Panc1 (cell line): ENCODE measurements at regions not wholly inside any gene's neighbourhood (a gene's known extent, or its start where the extent isn't known, plus 50 kb on each side); places are given as distances from the start of the nearest gene placed in this dataset.

Source experiments
- ATAC-seq: fragments of 200-7000 bp; cut with Tn5 transposase; 2 replicates; pipeline ENCODE4 v1.9.1; 2020; ENCODE audit warnings: mild to moderate bottlenecking, moderate library complexity
- BruUV-seq: library from RNA; stranded (reverse); fragments of 400-500 nt; replicated peaks from 2 replicates; lab custom pipeline; 2021; lab: Mats Ljungman, UMichigan
- CTCF ChIA-PET: fragments of 300-600 bp; sonication (Branson Sonifier 250); formaldehyde crosslinking; loops from one replicate; lab custom pipeline; 2022; ENCODE audit warnings: antibody characterized with exemption; lab: Charles Lee
- POLR2A ChIA-PET: fragments of 300-600 bp; sonication (Branson Sonifier 250); formaldehyde crosslinking; loops from one replicate; lab custom pipeline; 2022; ENCODE audit warnings: antibody characterized with exemption; lab: Charles Lee
- DNase-seq: peaks from one replicate; pipeline ENCODE4 v3.0.0-alpha.2; 2010; ENCODE audit warnings: low read depth, low spot score
- H3K27ac ChIP-seq: 2 replicates; pipeline ENCODE4 v1.5.1; 2011; ENCODE audit warnings: mild to moderate bottlenecking, low read length, inconsistent platforms
- H3K27me3 ChIP-seq: fragments of 200-500 bp; sonication (Bioruptor generic); 2 replicates; pipeline ENCODE4 v1.6.0; 2014; ENCODE audit warnings: low read length, inconsistent platforms; ENCODE audit not compliant: control insufficient read depth, insufficient read depth
- H3K36me3 ChIP-seq: fragments of 200-500 bp; sonication (Bioruptor generic); 2 replicates; pipeline ENCODE4 v1.5.1; 2014; ENCODE audit warnings: inconsistent platforms, mild to moderate bottlenecking, low read length, moderate library complexity; ENCODE audit not compliant: control insufficient read depth, insufficient read depth
- H3K4me1 ChIP-seq: 2 replicates; pipeline ENCODE4 v1.5.1; 2011; ENCODE audit warnings: inconsistent platforms, mild to moderate bottlenecking, low read length, moderate library complexity; ENCODE audit not compliant: control insufficient read depth, insufficient read depth
- H3K4me3 ChIP-seq, 2 experiments: 2 replicates each; pipeline ENCODE4 v1.5.1; 2011 to 2012; ENCODE audit warnings: low read depth in 2 of 2, low read length in 2 of 2, mild to moderate bottlenecking in 2 of 2, inconsistent platforms in 1 of 2, moderate library complexity in 1 of 2
- H3K9me3 ChIP-seq: fragments of 200-500 bp; sonication (Bioruptor generic); 2 replicates; pipeline ENCODE4 v1.5.1; 2014; ENCODE audit warnings: low read depth, mild to moderate bottlenecking, inconsistent platforms, low read length, moderate library complexity; ENCODE audit not compliant: control insufficient read depth, insufficient read depth
- CTCF ChIP-seq: fragments of 450-650 bp; IDR thresholded peaks from 2 replicates; pipeline ENCODE4 v1.5.1; 2017; ENCODE audit warnings: mild to moderate bottlenecking
- POLR2AphosphoS5 ChIP-seq: IDR thresholded peaks from 2 replicates; pipeline ENCODE4 v1.6.1; 2012; ENCODE audit warnings: mild to moderate bottlenecking, low read depth, low read length, moderate library complexity
- REST ChIP-seq, 2 experiments: IDR thresholded peaks; 2 replicates each; pipeline ENCODE4 v1.6.1; 2011 to 2012; ENCODE audit warnings: low read depth in 2 of 2, control low read depth in 1 of 2, low read length in 1 of 2, mild to moderate bottlenecking in 1 of 2, moderate library complexity in 1 of 2; ENCODE audit not compliant: insufficient read depth in 1 of 2
- SIN3A ChIP-seq: IDR thresholded peaks from 2 replicates; pipeline ENCODE4 v1.6.1; 2012; ENCODE audit warnings: low read depth, mild to moderate bottlenecking, low read length, moderate library complexity, borderline replicate concordance; ENCODE audit not compliant: insufficient read depth
- TCF7L2 ChIP-seq: IDR thresholded peaks from 2 replicates; pipeline ENCODE4 v1.6.1; 2011; ENCODE audit warnings: mild to moderate bottlenecking, low read depth, low read length, inconsistent platforms
- in situ Hi-C: cut with HindIII; loops from 2 replicates; pipeline ENCODE4 v1.10.0; 2016; ENCODE audit warnings: low sequenced_read_pairs, low pct_unique_long_range_greater_than_20kb
- intact Hi-C: fragments of 100-400 bp; cut with micrococcal nuclease; formaldehyde crosslinking; loops from one replicate; pipeline ENCODE4 v1.10.0; 2022; ENCODE audit not compliant: unreplicated experiment

- BruUV-seq, result no TSS peak
- CTCF ChIA-PET, result no interaction called here
- ATAC-seq (no peak), DNase-seq (no peak)
- Histone ChIP-seq H3K9me3 (no peaks in the 10 kb centered on the region), H3K27ac (no peak overlapping the region), H3K4me1 (no peaks in the 10 kb centered on the region), H3K27me3 (no peaks in the 10 kb centered on the region), H3K36me3 (no peaks in the 10 kb centered on the region), H3K4me3 (no peak overlapping the region)
- in situ Hi-C loops, result no loop called here
- intact Hi-C loops, result no loop called here
- no peak for TF ChIP-seq REST (IDR thresholded peaks at IDR 0.05; ENCODE audit: insufficient read depth in 1 of 2, low read depth in 2 of 2, low read length in 1 of 2)
- TF ChIP-seq CTCF, result no peak
- TF ChIP-seq SIN3A, result no peak
- TF ChIP-seq POLR2AphosphoS5, result no peak
- no peak for TF ChIP-seq TCF7L2
- POLR2A ChIA-PET, result no interaction called here
Measured at GRCh38 chr18:43876748-43877147, 599.5 kb upstream of the SYT4 start.

GRCh38 chr18:43877616-43878321 is 600.5 kb upstream of the SYT4 start:
- TF ChIP-seq SIN3A (no peak), POLR2AphosphoS5 (no peak), CTCF (no peak), TCF7L2 (no peak), REST (IDR thresholded peaks at IDR 0.05; ENCODE audit: insufficient read depth in 1 of 2, low read depth in 2 of 2, low read length in 1 of 2) (no peak)
- CTCF ChIA-PET, result no interaction called here

More at GRCh38 chr18:43877616-43878321, 600.5 kb upstream of the SYT4 start:
- Histone ChIP-seq H3K27ac (no peak overlapping the region), H3K4me3 (no peak overlapping the region), H3K36me3 (no peaks in the 10 kb centered on the region), H3K9me3 (no peaks in the 10 kb centered on the region), H3K27me3 (no peaks in the 10 kb centered on the region), H3K4me1 (no peaks in the 10 kb centered on the region)
- DNase-seq (no peak), ATAC-seq (no peak)
- in situ Hi-C loops (no loop called here), intact Hi-C loops (no loop called here)
- no TSS peak for BruUV-seq
- POLR2A ChIA-PET, result no interaction called here
